ENCODE measurements at regions not wholly inside any gene's neighbourhood (a gene's known extent, or its start where the extent isn't known, plus 50 kb on each side); places are given as distances from the start of the nearest gene placed in this dataset.
"Not testable (repeated sequence)": the region's sequence is repeated elsewhere in the genome, so short reads cannot be mapped to it uniquely, and the experiment has no call there.

GRCh38 chr5:92823551-92823950, 757.5 kb downstream of the NR2F1-AS1 start:
- TF ChIP-seq CREM (CRISPR knock-in tag; IDR thresholded peaks at IDR 0.05); NFYB (CRISPR knock-in tag; conservative IDR thresholded peaks at IDR 0.05; ENCODE audit: low read depth); FOXP1 (CRISPR knock-in tag; IDR thresholded peaks at IDR 0.05; ENCODE audit: borderline replicate concordance); CBFB (CRISPR knock-in tag; IDR thresholded peaks at IDR 0.05; ENCODE audit: low read depth); GABPB1 (CRISPR knock-in tag; IDR thresholded peaks at IDR 0.05); CTCF (IDR thresholded peaks at IDR 0.05); OVOL2 (CRISPR knock-in tag; IDR thresholded peaks at IDR 0.05; ENCODE audit: borderline replicate concordance); ZNF263 (CRISPR knock-in tag; IDR thresholded peaks at IDR 0.05; ENCODE audit: low read depth); RELA (CRISPR knock-in tag; IDR thresholded peaks at IDR 0.05; ENCODE audit: borderline replicate concordance); FOXJ3 (CRISPR knock-in tag; IDR thresholded peaks at IDR 0.05; ENCODE audit: borderline replicate concordance); ATF2 (CRISPR knock-in tag; IDR thresholded peaks at IDR 0.05; ENCODE audit: borderline replicate concordance, low read depth); RORB (CRISPR knock-in tag; IDR thresholded peaks at IDR 0.05); TEAD1 (CRISPR knock-in tag; IDR thresholded peaks at IDR 0.05): not testable (repeated sequence)
